IMR-90 (cell line): ENCODE measurements at regions not wholly inside any gene's neighbourhood (a gene's known extent, or its start where the extent isn't known, plus 50 kb on each side); places are given as distances from the start of the nearest gene placed in this dataset.

Experiments
- ATAC-seq: fragments of 200-7000 bp; cut with Tn5 transposase; 2 replicates; pipeline ENCODE4 v1.9.1; 2020; ENCODE audit warnings: low read depth, mild to moderate bottlenecking, moderate library complexity
- BruUV-seq: library from RNA; stranded (reverse); fragments of 400-500 nt; replicated peaks from 2 replicates; lab custom pipeline; 2021; lab: Mats Ljungman, UMichigan
- CTCF ChIA-PET: fragments of 300-600 bp; formaldehyde crosslinking; extraction: SDS; loops from one replicate; lab custom pipeline; 2021; ENCODE audit warnings: antibody characterized with exemption; lab: Yijun Ruan, JAX
- POLR2A ChIA-PET: fragments of 300-600 bp; sonication (Branson Sonifier 250); formaldehyde crosslinking; loops from one replicate; lab custom pipeline; 2022; ENCODE audit warnings: antibody characterized with exemption; ENCODE audit not compliant: unreplicated experiment; lab: Charles Lee
- DNase-seq: peaks from one replicate; pipeline ENCODE4 v3.0.0; 2013
- H2AFZ ChIP-seq: replicated peaks from 2 replicates; pipeline ENCODE3; 2013; ENCODE audit warnings: low read length, mild to moderate bottlenecking; ENCODE audit not compliant: poor library complexity
- H2AK5ac ChIP-seq: 2 replicates; pipeline ENCODE4 v1.6.1; 2013; ENCODE audit warnings: low read depth, low read length, inconsistent platforms
- H2AK9ac ChIP-seq: replicated peaks from 2 replicates; pipeline ENCODE3; 2013; ENCODE audit warnings: mild to moderate bottlenecking, low read depth, low read length, moderate library complexity; ENCODE audit not compliant: poor library complexity
- H2BK120ac ChIP-seq: 2 replicates; pipeline ENCODE4 v1.6.1; 2013; ENCODE audit warnings: low read depth, low read length, inconsistent platforms
- H2BK15ac ChIP-seq: 3 replicates; pipeline ENCODE4 v1.6.1; 2013; ENCODE audit warnings: low read depth, low read length, inconsistent platforms
- H2BK20ac ChIP-seq: 2 replicates; pipeline ENCODE4 v1.6.1; 2013; ENCODE audit warnings: low read depth, mild to moderate bottlenecking, inconsistent platforms, low read length, moderate library complexity
- H2BK5ac ChIP-seq: 2 replicates; pipeline ENCODE4 v1.6.1; 2013; ENCODE audit warnings: mild to moderate bottlenecking, low read depth, low read length, inconsistent platforms; ENCODE audit not compliant: poor library complexity, severe bottlenecking
- H3K14ac ChIP-seq: replicated peaks from 2 replicates; pipeline ENCODE4 v1.6.1; 2013; ENCODE audit warnings: low read depth, low read length, inconsistent platforms
- H3K18ac ChIP-seq: 2 replicates; pipeline ENCODE4 v1.6.1; 2013; ENCODE audit warnings: low read depth, low read length, control low read depth
- H3K23ac ChIP-seq: 2 replicates; pipeline ENCODE4 v1.6.1; 2013; ENCODE audit warnings: low read depth, low read length, inconsistent platforms
- H3K27ac ChIP-seq: 2 replicates; pipeline ENCODE4 v1.5.1; 2013; ENCODE audit warnings: mild to moderate bottlenecking, control low read depth, low read length; ENCODE audit not compliant: insufficient read depth
- H3K27me3 ChIP-seq: 2 replicates; pipeline ENCODE4 v1.6.1; 2013; ENCODE audit warnings: low read length; ENCODE audit not compliant: control insufficient read depth, insufficient read depth
- H3K36me3 ChIP-seq: 2 replicates; pipeline ENCODE4 v1.6.1; 2013; ENCODE audit warnings: low read length, mixed read lengths; ENCODE audit not compliant: control insufficient read depth, insufficient read depth
- H3K4ac ChIP-seq: 2 replicates; pipeline ENCODE4 v1.6.1; 2013; ENCODE audit warnings: low read depth, low read length, inconsistent platforms
- H3K4me1 ChIP-seq: 2 replicates; pipeline ENCODE4 v1.6.1; 2013; ENCODE audit warnings: low read length, mixed read lengths; ENCODE audit not compliant: control insufficient read depth, insufficient read depth
- H3K4me2 ChIP-seq: 2 replicates; pipeline ENCODE4 v1.6.1; 2013; ENCODE audit warnings: low read depth, mild to moderate bottlenecking, control low read depth, low read length, moderate library complexity
- H3K4me3 ChIP-seq: 2 replicates; pipeline ENCODE4 v1.5.1; 2013; ENCODE audit warnings: low read depth, mild to moderate bottlenecking, control low read depth, low read length, moderate library complexity; ENCODE audit not compliant: insufficient read depth
- H3K56ac ChIP-seq: 2 replicates; pipeline ENCODE4 v1.6.1; 2013; ENCODE audit warnings: low read length, inconsistent platforms; ENCODE audit not compliant: insufficient read depth; ENCODE audit errors: extremely low read depth
- H3K79me1 ChIP-seq, 2 experiments: 2 replicates each; pipeline ENCODE4 v1.6.1; 2013; ENCODE audit warnings: low read length in 2 of 2, inconsistent platforms in 1 of 2, low read depth in 1 of 2
- H3K9ac ChIP-seq: 2 replicates; pipeline ENCODE4 v1.6.1; 2013; ENCODE audit warnings: low read depth, low read length, control low read depth
- H3K9me1 ChIP-seq: 2 replicates; pipeline ENCODE4 v1.6.1; 2013; ENCODE audit warnings: low read length, inconsistent platforms; ENCODE audit not compliant: insufficient read depth
- H3K9me3 ChIP-seq: 2 replicates; pipeline ENCODE4 v1.6.1; 2013; ENCODE audit warnings: low read length; ENCODE audit not compliant: control insufficient read depth, insufficient read depth
- H4K20me1 ChIP-seq: 2 replicates; pipeline ENCODE4 v1.6.1; 2013; ENCODE audit warnings: low read length, inconsistent platforms; ENCODE audit not compliant: insufficient read depth
- H4K5ac ChIP-seq: 2 replicates; pipeline ENCODE4 v1.6.1; 2013; ENCODE audit warnings: mild to moderate bottlenecking, low read depth, low read length, control low read depth
- H4K8ac ChIP-seq, 2 experiments: 2 replicates each; pipeline ENCODE4 v1.6.1; 2013; ENCODE audit warnings: low read depth in 2 of 2, low read length in 2 of 2, control low read depth in 1 of 2, inconsistent platforms in 1 of 2
- H4K91ac ChIP-seq: 2 replicates; pipeline ENCODE4 v1.6.1; 2013; ENCODE audit warnings: low read depth, low read length, inconsistent platforms; ENCODE audit not compliant: insufficient read depth
- CEBPB ChIP-seq: IDR thresholded peaks from 2 replicates; pipeline ENCODE4 v1.6.1; 2012; ENCODE audit warnings: low read depth, low read length, improper control_type of control experiment
- MAZ ChIP-seq: IDR thresholded peaks from 2 replicates; pipeline ENCODE4 v1.6.1; 2012; ENCODE audit warnings: low read depth, mild to moderate bottlenecking, low read length, improper control_type of control experiment, moderate library complexity, borderline replicate concordance
- MXI1 ChIP-seq: IDR thresholded peaks from 2 replicates; pipeline ENCODE4 v1.6.1; 2012; ENCODE audit warnings: low read depth, mild to moderate bottlenecking, low read length, moderate library complexity, borderline replicate concordance
- POLR2A ChIP-seq: IDR thresholded peaks from 2 replicates; pipeline ENCODE4 v1.6.1; 2012; ENCODE audit warnings: mild to moderate bottlenecking, low read depth, low read length
- RCOR1 ChIP-seq: IDR thresholded peaks from 2 replicates; pipeline ENCODE4 v1.6.1; 2012; ENCODE audit warnings: mild to moderate bottlenecking, low read length, improper control_type of control experiment; ENCODE audit not compliant: insufficient replicate concordance
- SMC3 ChIP-seq: fragments of 150-350 bp; IDR thresholded peaks from 2 replicates; pipeline ENCODE4 v1.6.1; 2016; ENCODE audit warnings: low read depth, mild to moderate bottlenecking, antibody characterized with exemption, low read length, moderate library complexity
- WGBS, 2 experiments: methylation state at CpG; one replicate each; pipeline versions ENCODE4 v1.1.5 to v1.1.7; 2013; ENCODE audit warnings: missing lambda C conversion rate in 2 of 2; ENCODE audit not compliant: insufficient read length in 1 of 2; ENCODE audit errors: extremely low coverage in 2 of 2; 5-methylcytosine and 5-hydroxymethylcytosine counted together
- dilution Hi-C: fragments of 300-500 bp; cut with HindIII; formaldehyde crosslinking; loops from one replicate; pipeline ENCODE4 v1.14.3; 2018; ENCODE audit warnings: low sequenced_read_pairs; ENCODE audit not compliant: unreplicated experiment
- in situ Hi-C: fragments of 300-500 bp; cut with MboI; formaldehyde crosslinking; loops from 3 replicates; pipeline ENCODE4 v1.14.3; 2019; ENCODE audit warnings: low sequenced_read_pairs, inconsistent platforms, mixed read lengths
- intact Hi-C: fragments of 100-400 bp; cut with micrococcal nuclease; formaldehyde crosslinking; loops from 2 replicates; pipeline ENCODE4 v1.10.0; 2022
- TF ChIP-seq, protein P1 (sequence below): fragments of 150-350 bp; IDR thresholded peaks from 2 replicates; pipeline ENCODE4 v1.6.1; 2016; ENCODE audit warnings: low read depth, mild to moderate bottlenecking, low read length, moderate library complexity, borderline replicate concordance

DNA sequence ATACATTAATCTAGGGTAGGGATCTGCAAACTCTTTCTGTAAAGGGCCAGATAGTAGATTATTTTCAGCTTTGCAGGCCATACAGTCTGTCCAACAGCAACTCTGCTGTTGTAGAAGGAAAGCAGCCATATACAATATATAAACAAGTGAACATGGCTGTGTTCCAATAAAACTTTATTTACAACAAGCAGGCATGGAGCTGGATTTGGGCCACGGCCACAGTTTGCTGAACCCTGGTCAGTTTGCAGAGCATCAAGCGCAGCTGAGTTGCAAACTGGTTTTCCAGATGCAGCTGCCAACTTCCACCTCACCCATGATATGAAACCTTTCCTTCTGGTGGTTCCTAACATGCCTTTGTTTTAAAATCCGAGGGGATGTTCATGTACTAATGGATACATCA is 310.4 kb upstream of the NFE2L3 start:
- ATAC-seq (no peak), DNase-seq (no peak)
- Histone ChIP-seq H3K4me3 (no peak overlapping the region), H3K4me2 (no peak overlapping the region), H3K27ac (no peak overlapping the region), H3K18ac (no peak overlapping the region), H3K4ac (no peak overlapping the region), H3K56ac (no peak overlapping the region), H3K36me3 (no peaks in the 10 kb centered on the region), H3K79me1 (no peaks in the 10 kb centered on the region), H2BK5ac (no peak overlapping the region), H2BK120ac (no peak overlapping the region), H2BK15ac (no peak overlapping the region), H4K5ac (no peak overlapping the region), H2AFZ (no peak overlapping the region), H3K9me3 (no peaks in the 10 kb centered on the region), H4K91ac (no peak overlapping the region), H2AK9ac (no peak overlapping the region), H3K9ac (no peak overlapping the region), H3K4me1 (no peaks in the 10 kb centered on the region; the same call in 1 of the 2 replicates), H3K23ac (no peak overlapping the region), H2AK5ac (no peak overlapping the region), H4K8ac (no peak overlapping the region), H4K20me1 (no peaks in the 10 kb centered on the region), H3K27me3 (peaks cover 2% of the 10 kb centered on the region; the same call in 1 of the 2 replicates), H2BK20ac (no peak overlapping the region), H3K9me1 (no peaks in the 10 kb centered on the region), H3K14ac (no peak overlapping the region)
- dilution Hi-C loops (no loop called here), intact Hi-C loops (no loop called here), in situ Hi-C loops (no loop called here)
- ChIA-PET POLR2A (no interaction called here), CTCF (no interaction called here)
- no peak for TF ChIP-seq SMC3
- TF ChIP-seq, protein P1, sequence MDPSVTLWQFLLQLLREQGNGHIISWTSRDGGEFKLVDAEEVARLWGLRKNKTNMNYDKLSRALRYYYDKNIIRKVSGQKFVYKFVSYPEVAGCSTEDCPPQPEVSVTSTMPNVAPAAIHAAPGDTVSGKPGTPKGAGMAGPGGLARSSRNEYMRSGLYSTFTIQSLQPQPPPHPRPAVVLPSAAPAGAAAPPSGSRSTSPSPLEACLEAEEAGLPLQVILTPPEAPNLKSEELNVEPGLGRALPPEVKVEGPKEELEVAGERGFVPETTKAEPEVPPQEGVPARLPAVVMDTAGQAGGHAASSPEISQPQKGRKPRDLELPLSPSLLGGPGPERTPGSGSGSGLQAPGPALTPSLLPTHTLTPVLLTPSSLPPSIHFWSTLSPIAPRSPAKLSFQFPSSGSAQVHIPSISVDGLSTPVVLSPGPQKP: no peak
- TF ChIP-seq CEBPB: no peak
- no peak for TF ChIP-seq RCOR1
- no peak for TF ChIP-seq POLR2A
- TF ChIP-seq MAZ: no peak
- TF ChIP-seq MXI1: no peak
- WGBS, 2 experiments: no CpG with 5 or more reads among the region's 3 CpGs
- BruUV-seq: no TSS peak
